Lung (tissue), 11 donors: ENCODE measurements at regions not wholly inside any gene's neighbourhood (a gene's known extent, or its start where the extent isn't known, plus 50 kb on each side); places are given as distances from the start of the nearest gene placed in this dataset.
"Not testable (repeated sequence)": the region's sequence is repeated elsewhere in the genome, so short reads cannot be mapped to it uniquely, and the experiment has no call there.

Experiments
- ATAC-seq: fragments of 200-7000 bp; cut with Tn5 transposase; one replicate; pipeline ENCODE4 v1.9.1; 2020; ENCODE audit warnings: moderate number of reproducible peaks; ENCODE audit not compliant: insufficient read depth, low FRiP score
- DNase-seq, 3 donors: peaks; one replicate each; pipeline ENCODE4 v3.0.0-alpha.2; 2013 to 2017
- H3K27ac ChIP-seq, 2 donors: one replicate each; pipeline ENCODE4 v1.5.1; 2013; ENCODE audit warnings: mild to moderate bottlenecking in 2 of 2, moderate library complexity in 2 of 2, control low read depth in 1 of 2, inconsistent platforms in 1 of 2, low read depth in 1 of 2, low read length in 1 of 2
- H3K27me3 ChIP-seq, 3 donors: one replicate each; pipeline ENCODE4 v1.5.1; 2013; ENCODE audit warnings: low read length in 2 of 3; ENCODE audit not compliant: control insufficient read depth in 3 of 3, insufficient read depth in 3 of 3
- H3K36me3 ChIP-seq, 4 donors: one replicate each; pipeline ENCODE4 v1.5.1; 2013; ENCODE audit warnings: low read length in 4 of 4, mild to moderate bottlenecking in 1 of 4, moderate library complexity in 1 of 4; ENCODE audit not compliant: control insufficient read depth in 4 of 4, insufficient read depth in 4 of 4
- H3K4me1 ChIP-seq, 5 donors: one replicate each; pipeline ENCODE4 v1.5.1; 2013; ENCODE audit warnings: low read length in 5 of 5, mild to moderate bottlenecking in 2 of 5, moderate library complexity in 1 of 5; ENCODE audit not compliant: control insufficient read depth in 5 of 5, insufficient read depth in 5 of 5
- H3K4me3 ChIP-seq: one replicate; pipeline ENCODE4 v1.5.1; 2013; ENCODE audit warnings: mild to moderate bottlenecking, control low read depth, moderate library complexity
- H3K9ac ChIP-seq, 2 donors: one replicate each; pipeline ENCODE4 v1.5.1; 2013; ENCODE audit warnings: low read length in 2 of 2, control low read depth in 1 of 2; ENCODE audit not compliant: insufficient read depth in 1 of 2
- H3K9me3 ChIP-seq, 4 donors: one replicate each; pipeline ENCODE4 v1.5.1; 2013; ENCODE audit warnings: low read length in 3 of 4, mild to moderate bottlenecking in 1 of 4, moderate library complexity in 1 of 4; ENCODE audit not compliant: control insufficient read depth in 4 of 4, insufficient read depth in 3 of 4
- WGBS, 2 donors: extraction: QIAGEN DNeasy Blood & Tissue Kit; methylation state at CpG; one replicate each; pipeline ENCODE4 v1.1.7; 2013; 5-methylcytosine and 5-hydroxymethylcytosine counted together
- TF ChIP-seq, protein P1 (sequence below): IDR thresholded peaks from 2 replicates; pipeline ENCODE4 v1.5.1; 2012; ENCODE audit warnings: mild to moderate bottlenecking; ENCODE audit errors: control extremely low read depth, extremely low read depth
- donor health status: control.
- donor health status: control.
- donor health status: Bipolar disorder and iron deficiency.
- donor health status: healthy.
- donor health status: DM: yes; HTN: yes; CAD: no.

- Histone ChIP-seq H3K4me1 (no peaks in the 10 kb centered on the region), H3K9ac (no peak overlapping the region), H3K9me3 (no peaks in the 10 kb centered on the region), H3K36me3 (no peaks in the 10 kb centered on the region), H3K4me3 (no peak overlapping the region), H3K27ac (no peak overlapping the region), H3K27me3 (no peaks in the 10 kb centered on the region)
- WGBS, 2 donors = 87 to 88% methylated on average over 2 of the region's 2 CpGs
- TF ChIP-seq, protein P1, sequence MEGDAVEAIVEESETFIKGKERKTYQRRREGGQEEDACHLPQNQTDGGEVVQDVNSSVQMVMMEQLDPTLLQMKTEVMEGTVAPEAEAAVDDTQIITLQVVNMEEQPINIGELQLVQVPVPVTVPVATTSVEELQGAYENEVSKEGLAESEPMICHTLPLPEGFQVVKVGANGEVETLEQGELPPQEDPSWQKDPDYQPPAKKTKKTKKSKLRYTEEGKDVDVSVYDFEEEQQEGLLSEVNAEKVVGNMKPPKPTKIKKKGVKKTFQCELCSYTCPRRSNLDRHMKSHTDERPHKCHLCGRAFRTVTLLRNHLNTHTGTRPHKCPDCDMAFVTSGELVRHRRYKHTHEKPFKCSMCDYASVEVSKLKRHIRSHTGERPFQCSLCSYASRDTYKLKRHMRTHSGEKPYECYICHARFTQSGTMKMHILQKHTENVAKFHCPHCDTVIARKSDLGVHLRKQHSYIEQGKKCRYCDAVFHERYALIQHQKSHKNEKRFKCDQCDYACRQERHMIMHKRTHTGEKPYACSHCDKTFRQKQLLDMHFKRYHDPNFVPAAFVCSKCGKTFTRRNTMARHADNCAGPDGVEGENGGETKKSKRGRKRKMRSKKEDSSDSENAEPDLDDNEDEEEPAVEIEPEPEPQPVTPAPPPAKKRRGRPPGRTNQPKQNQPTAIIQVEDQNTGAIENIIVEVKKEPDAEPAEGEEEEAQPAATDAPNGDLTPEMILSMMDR = no peak
- no peak for ATAC-seq
- DNase-seq = no peak
These were observed 400.7 kb upstream of the RORB start for GRCh38 chr9:74096420-74096819.

GRCh38 chr9:74100042-74100441 lies 397.1 kb upstream of the RORB start:
- DNase-seq (no peak), ATAC-seq (no peak)
- no peak overlapping the region for H3K27ac ChIP-seq
- no peak overlapping the region for H3K9ac ChIP-seq
- H3K4me1 ChIP-seq = no peaks in the 10 kb centered on the region
- no peak overlapping the region for H3K4me3 ChIP-seq
- H3K9me3 ChIP-seq = no peaks in the 10 kb centered on the region
- 88 to 92% methylated on average over 1 of the region's 1 CpG for WGBS, 2 donors
- no peaks in the 10 kb centered on the region for H3K36me3 ChIP-seq
- TF ChIP-seq, protein P1 = no peak
- no peaks in the 10 kb centered on the region for H3K27me3 ChIP-seq

GRCh38 chr9:74102148-74102547 lies 395.0 kb upstream of the RORB start:
- H3K9ac ChIP-seq, H3K36me3 ChIP-seq, H3K9me3 ChIP-seq, H3K27me3 ChIP-seq, H3K4me1 ChIP-seq, H3K27ac ChIP-seq, ATAC-seq, DNase-seq, H3K4me3 ChIP-seq: not testable (repeated sequence)
- WGBS, 2 donors = 48 to 81% methylated on average over 1 of the region's 1 CpG

- Histone ChIP-seq H3K27me3 (no peaks in the 10 kb centered on the region), H3K4me1 (no peaks in the 10 kb centered on the region), H3K4me3 (no peak overlapping the region), H3K9me3 (no peaks in the 10 kb centered on the region), H3K36me3 (no peaks in the 10 kb centered on the region), H3K27ac (no peak overlapping the region), H3K9ac (no peak overlapping the region)
- no peak for DNase-seq
- TF ChIP-seq, protein P1 = no peak
- ATAC-seq = no peak
- WGBS, 2 donors = 93 to 100% methylated on average over 1 of the region's 1 CpG
These were observed 394.4 kb upstream of the RORB start for GRCh38 chr9:74102702-74103101.
